DMS53 (cell line): ENCODE measurements at regions not wholly inside any gene's neighbourhood (a gene's known extent, or its start where the extent isn't known, plus 50 kb on each side); places are given as distances from the start of the nearest gene placed in this dataset.

ENCODE experiments used
- DNase-seq: peaks from one replicate; lab custom pipeline; 2025; lab: John Stamatoyannopoulos, UW

DNA sequence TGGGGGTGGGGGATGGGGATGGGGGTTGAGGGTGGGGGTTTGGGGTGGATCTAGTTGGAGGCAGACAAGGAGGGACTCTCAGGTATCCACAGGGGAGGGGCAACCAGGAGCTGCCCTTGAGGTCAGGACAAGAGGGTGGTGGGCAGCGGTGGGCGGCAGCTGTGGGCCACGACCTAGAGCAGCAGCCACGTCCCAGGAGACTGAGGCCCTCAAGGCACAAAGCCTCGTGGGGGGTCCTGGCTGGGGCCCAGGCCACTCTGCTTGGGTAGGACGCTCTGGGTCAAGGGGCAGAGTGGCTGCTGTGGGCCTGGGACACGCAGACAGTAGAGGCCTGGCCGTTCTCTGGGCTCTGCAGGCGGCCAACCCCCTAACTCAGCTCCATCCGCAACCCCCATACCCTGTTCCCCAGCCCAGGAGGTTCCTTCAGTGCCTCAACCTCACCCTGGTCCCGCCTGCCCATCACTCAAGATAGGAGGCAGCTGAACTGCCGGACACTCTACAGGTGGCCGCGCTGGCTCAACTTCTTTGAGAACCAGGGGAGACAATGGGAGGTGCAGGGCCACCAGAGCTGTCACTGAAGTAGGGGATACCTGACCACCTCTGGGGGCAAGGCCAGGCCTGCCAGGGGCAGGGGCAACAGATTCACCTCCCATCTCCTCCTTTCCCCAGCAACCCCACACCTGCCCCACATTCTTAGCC, 75.6 kb downstream of the ENGASE start:
- DNase-seq, result no peak

GRCh38 chr17:79148584-79148983, 74.0 kb downstream of the ENGASE start:
- DNase-seq, result no peak

GRCh38 chr17:79147746-79148506, 73.3 kb downstream of the ENGASE start:
- DNase-seq, result no peak

- no peak for DNase-seq
These were observed 71.9 kb downstream of the ENGASE start for GRCh38 chr17:79146562-79146961.

DNA sequence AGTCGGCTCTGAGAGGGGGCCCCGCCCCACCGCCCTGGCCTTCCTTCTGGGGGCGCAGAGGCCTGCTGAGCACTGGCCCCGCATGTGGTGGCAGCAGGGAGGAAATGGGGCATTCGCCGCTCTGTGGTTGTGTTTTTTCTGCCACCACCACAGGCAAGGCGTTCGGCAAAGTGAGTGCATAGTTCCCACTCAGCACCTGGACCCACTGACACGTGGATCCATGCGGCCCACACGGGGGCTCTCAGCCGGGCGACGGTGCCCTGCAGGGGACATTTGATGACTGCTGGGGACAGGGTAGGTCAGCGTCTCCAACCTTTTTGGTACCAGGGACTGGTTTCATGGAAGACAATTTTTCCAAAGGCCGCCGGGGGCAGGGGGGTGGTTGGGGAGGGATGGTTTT, 70.9 kb downstream of the ENGASE start:
- DNase-seq, result no peak

GRCh38 chr17:79144133-79144532, 69.5 kb downstream of the ENGASE start:
- no peak for DNase-seq

DNA sequence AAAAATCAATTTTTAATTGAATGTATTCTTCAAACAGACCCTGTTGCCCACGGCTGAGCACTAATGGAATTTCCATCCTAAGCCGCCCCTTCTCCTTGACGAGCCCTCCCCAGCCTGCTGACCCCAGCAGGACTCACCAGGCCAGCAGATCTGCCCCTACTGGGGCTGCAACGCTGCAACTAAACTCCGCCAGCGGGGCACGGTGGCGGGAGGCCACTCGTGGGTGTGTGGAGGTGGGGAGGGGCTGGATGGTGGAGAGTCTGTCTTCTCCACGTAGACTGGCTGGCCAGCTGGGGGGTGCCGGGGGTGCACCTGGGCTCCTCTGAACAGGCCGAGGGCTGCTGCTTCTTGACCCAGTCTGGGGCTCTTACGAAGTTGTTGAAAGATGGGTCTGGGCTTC, 67.8 kb downstream of the ENGASE start:
- no peak for DNase-seq

DNA sequence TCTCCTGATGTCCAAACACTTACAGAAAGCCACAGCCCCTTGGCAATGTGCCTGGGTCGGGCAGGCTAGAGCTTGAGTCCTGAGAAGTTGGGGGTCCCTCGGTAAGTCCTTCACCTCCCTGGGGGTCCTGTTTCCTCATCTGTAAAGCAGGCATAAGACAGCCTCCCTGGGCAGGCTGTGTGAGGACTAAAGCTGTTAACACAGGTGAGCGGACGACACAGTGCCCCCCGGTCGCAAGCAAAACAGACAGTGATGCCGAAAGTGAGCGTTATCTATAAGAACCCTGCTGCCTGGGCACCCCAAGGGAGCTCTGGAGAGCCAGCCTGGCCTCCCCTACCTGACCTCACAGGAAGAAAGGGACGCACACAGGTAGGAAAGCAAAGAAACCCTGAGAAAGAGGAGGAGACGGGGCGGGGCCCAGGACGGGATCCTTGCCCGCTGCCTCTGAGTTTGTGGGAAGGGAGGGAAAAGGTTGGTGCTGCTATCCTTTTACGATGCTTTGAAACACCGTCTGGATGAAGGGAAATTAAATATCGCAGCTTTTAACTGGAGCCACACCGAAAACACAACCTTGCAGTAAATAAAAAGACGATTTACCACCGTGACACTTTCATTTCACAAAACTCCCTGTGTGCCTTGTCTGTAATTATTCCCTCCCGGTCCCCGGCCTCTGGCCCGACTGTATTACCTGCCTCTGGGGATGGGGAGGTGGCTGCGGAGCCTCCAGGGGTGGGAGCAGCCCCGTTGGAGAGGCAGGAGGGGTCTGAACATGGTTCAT, 67.1 kb downstream of the ENGASE start:
- DNase-seq, result no peak

DNA sequence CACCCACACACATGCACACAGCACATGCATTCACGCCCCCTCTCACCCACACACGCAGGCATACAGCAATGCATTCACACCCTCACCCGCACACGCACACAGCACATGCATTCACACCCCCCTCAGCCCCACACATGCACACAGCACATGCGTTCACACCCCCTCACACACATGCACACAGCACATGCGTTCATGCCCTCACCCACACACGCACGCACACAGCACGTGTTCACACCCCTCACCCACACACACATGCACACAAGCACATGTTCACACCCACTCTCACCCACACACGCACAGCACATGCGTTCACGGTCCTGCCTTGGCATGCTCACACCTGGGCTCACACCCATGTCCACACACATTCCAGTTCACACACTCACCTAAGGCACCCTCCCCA, 64.2 kb downstream of the ENGASE start:
- no peak for DNase-seq

GRCh38 chr17:79137789-79138165, 63.2 kb downstream of the ENGASE start:
- no peak for DNase-seq

DNA sequence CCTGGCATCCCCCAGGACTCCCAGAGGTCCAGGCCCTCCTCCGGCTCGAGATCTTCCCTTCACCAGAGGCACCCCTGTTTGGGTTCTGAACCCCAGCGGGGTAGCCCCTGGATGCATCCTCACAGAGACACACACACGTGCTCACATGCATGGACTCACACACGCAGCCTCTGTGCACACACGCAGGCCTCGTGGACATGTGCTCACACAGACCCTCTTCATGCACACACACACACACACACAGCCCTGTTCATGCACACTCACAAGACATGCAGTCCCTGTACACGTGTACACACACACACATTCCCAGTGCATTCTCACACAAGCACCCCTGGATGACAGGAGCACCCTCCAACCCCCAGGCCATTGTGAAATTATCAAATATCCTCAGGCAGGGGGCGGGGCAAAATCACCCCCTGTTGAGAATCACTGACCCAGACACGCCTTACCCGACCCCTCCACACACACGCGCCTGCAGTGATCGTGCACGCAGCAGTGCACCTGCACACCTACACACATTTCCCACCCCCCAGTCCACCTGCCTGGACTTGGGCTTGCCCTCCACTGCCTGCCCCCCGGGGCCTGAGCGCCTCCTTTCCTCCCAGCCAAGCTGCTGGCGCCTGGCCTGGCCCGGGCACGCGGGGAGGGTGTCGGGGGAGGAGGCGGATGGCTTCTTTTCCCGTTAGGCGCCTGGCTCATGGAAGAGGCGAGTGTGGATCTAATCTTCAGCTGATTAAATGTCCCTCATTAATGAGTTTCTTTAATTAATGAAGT, 62.6 kb downstream of the ENGASE start:
- no peak for DNase-seq

DNA sequence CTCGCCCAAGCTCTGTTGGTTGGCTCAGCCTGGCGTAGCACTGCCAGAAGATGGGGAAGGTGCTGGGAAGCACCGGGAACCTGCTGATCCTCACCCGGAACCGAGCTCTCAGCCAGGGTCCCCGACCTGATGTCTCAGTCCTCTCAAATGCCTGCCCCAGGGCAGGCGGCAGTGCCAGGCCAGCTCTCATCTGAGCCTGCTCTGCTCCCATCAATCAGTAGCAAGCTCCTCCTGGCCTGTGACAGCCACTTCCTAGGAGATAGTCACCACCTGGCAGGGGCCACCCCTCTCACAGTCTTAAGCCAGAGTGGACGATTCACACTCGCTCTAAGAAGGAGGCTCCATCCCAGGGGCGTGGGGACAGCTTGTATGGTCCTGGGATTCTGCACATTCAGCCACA, 62.0 kb downstream of the ENGASE start:
- no peak for DNase-seq
